ENCODE measurements at regions not wholly inside any gene's neighbourhood (a gene's known extent, or its start where the extent isn't known, plus 50 kb on each side); places are given as distances from the start of the nearest gene placed in this dataset.

DNA sequence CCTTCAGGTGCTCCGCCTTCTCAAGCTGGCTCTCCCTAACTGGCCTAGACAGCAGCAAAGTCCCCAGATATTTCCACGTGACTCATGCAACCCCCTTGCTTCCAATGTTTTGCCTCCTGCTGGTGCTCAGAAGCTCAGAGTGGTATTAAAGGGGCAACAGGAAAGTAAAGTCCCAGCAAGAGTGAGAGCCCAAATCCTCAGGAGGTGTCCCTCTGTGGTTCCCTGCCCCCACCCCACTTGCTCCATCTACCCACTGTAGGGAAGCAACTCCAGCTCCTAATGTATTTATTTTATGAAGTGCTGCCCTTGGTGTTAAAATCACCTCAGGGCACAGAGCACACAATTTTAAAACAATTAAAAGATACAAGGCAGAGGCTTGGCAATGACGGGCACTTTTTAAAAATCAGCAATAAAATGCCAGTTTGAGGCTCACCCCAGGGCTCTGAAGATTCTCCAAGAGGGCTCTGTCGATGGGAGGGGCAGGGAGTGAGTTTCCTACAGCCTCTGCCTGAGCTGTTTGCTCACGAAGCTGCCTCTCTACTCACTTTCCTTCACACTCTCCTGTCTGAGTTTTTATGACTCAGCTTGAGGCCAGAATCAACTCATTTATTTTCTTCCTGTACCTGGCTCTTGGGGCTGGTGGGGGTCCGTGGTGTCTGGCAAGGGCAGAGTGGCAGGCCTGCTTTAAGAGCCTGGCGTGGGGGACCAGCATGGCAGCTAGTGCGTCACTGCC is 81.9 kb upstream of the MAX start:
- H3K27me3 ChIP-seq (ENCODE audit: control insufficient read depth in 2 of 2, insufficient read depth in 2 of 2, low read length in 2 of 2): peaks cover 0 to 2% of the 10 kb centered on the region in 2 donors
- no peak overlapping the region for H3K27ac ChIP-seq (ENCODE audit: low read depth in 2 of 2, low read length in 2 of 2)
- H3K36me3 ChIP-seq (ENCODE audit: control insufficient read depth in 2 of 2, insufficient read depth in 2 of 2, low read length in 2 of 2): no peaks in the 10 kb centered on the region
- no peaks in the 10 kb centered on the region for H3K9me3 ChIP-seq (ENCODE audit: control insufficient read depth in 2 of 2, low read length in 2 of 2)
- H3K4me3 ChIP-seq (ENCODE audit: low read length in 2 of 2): no peak overlapping the region
- no peak overlapping the region for H3K9ac ChIP-seq (ENCODE audit: low read depth in 1 of 2, low read length in 2 of 2)
- peaks cover 0 to 4% of the 10 kb centered on the region in 2 donors for H3K4me1 ChIP-seq (ENCODE audit: control insufficient read depth in 2 of 2, insufficient read depth in 2 of 2, low read length in 2 of 2)

DNA sequence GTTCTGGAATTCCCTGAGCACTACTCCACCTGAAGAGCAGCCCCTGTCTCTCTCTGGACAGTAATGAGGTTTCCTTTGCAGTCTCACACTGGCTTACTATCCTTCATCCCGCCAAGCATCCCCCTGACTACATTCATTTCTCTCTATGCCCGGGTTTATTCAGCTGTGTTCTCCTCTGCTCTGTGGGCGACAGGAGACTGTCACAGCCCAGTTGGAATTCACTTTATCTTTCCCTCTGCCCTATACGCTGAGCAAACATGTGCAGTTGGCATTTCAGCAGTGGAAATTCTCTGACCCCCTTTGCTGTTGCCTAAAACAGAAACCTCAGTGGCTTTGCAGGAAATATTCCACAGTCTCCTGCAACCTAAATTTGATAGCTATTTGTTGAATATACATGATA is 83.5 kb upstream of the MAX start:
- Histone ChIP-seq H3K4me3 (ENCODE audit: low read length in 2 of 2) (no peak overlapping the region), H3K27ac (ENCODE audit: low read depth in 2 of 2, low read length in 2 of 2) (no peak overlapping the region), H3K27me3 (ENCODE audit: control insufficient read depth in 2 of 2, insufficient read depth in 2 of 2, low read length in 2 of 2) (peaks cover 0 to 2% of the 10 kb centered on the region in 2 donors), H3K36me3 (ENCODE audit: control insufficient read depth in 2 of 2, insufficient read depth in 2 of 2, low read length in 2 of 2) (no peaks in the 10 kb centered on the region), H3K9me3 (ENCODE audit: control insufficient read depth in 2 of 2, low read length in 2 of 2) (no peaks in the 10 kb centered on the region), H3K4me1 (ENCODE audit: control insufficient read depth in 2 of 2, insufficient read depth in 2 of 2, low read length in 2 of 2) (peaks cover 0 to 4% of the 10 kb centered on the region in 2 donors), H3K9ac (ENCODE audit: low read depth in 1 of 2, low read length in 2 of 2) (no peak overlapping the region)

DNA sequence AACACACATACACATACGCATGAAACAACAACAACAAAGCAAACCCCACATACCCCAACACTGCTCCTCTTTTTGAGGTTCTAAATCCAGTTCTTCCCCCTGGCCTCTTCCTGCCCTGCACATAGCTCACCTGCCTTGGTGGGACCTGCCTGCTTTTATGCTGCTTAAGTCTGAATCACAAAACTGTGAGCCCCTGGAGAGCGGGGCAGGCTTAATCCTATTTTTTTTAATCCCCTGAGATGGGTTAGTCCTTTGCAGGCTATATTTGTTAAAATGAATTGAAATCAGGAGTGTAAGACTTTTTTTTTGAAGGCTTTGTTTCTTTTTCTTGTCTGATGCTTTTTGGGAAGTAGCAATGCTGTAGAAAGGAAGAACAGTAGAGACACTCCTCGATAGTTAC is 84.6 kb upstream of the MAX start:
- Histone ChIP-seq H3K9ac (ENCODE audit: low read depth in 1 of 2, low read length in 2 of 2) (no peak overlapping the region), H3K4me1 (ENCODE audit: control insufficient read depth in 2 of 2, insufficient read depth in 2 of 2, low read length in 2 of 2) (peaks cover 0 to 4% of the 10 kb centered on the region in 2 donors), H3K27ac (ENCODE audit: low read depth in 2 of 2, low read length in 2 of 2) (no peak overlapping the region), H3K27me3 (ENCODE audit: control insufficient read depth in 2 of 2, insufficient read depth in 2 of 2, low read length in 2 of 2) (peaks cover 0 to 2% of the 10 kb centered on the region in 2 donors), H3K9me3 (ENCODE audit: control insufficient read depth in 2 of 2, low read length in 2 of 2) (no peaks in the 10 kb centered on the region), H3K4me3 (ENCODE audit: low read length in 2 of 2) (no peak overlapping the region), H3K36me3 (ENCODE audit: control insufficient read depth in 2 of 2, insufficient read depth in 2 of 2, low read length in 2 of 2) (no peaks in the 10 kb centered on the region)

DNA sequence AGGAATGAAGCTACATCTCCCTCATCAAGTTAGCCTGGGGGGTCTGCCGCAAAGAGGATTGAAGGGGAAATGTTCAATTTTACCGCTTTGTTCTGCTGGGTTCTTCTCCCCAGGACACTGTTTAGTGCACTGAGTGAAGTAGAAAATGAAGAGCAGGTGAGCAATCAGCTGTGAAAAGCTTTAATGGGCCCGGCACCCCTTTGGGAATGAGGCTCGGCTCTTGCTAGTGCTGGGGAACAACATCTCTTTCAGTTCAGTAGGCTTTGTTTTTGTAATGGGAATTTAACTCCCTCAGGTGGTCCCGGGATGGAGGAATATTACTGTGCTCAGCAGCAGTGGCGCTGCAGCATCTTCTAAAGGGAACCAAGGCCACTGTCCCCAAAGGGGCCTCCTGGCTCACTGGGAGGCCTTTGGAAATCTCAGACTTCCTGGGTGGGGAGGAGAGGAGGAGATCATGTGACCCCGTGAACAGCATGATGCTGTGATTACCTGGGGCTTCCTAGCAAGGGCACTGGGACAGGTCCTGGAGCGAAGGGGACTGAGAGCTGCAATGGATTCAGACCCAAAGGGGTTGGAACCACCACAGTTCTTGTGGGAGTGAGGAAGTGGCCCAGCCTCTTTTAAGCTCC is 85.2 kb upstream of the MAX start:
- H3K27ac ChIP-seq (ENCODE audit: low read depth in 2 of 2, low read length in 2 of 2): no peak overlapping the region
- H3K4me3 ChIP-seq (ENCODE audit: low read length in 2 of 2): no peak overlapping the region
- peaks cover 0 to 4% of the 10 kb centered on the region in 2 donors for H3K4me1 ChIP-seq (ENCODE audit: control insufficient read depth in 2 of 2, insufficient read depth in 2 of 2, low read length in 2 of 2)
- H3K27me3 ChIP-seq (ENCODE audit: control insufficient read depth in 2 of 2, insufficient read depth in 2 of 2, low read length in 2 of 2): peaks cover 0 to 2% of the 10 kb centered on the region in 2 donors
- H3K9ac ChIP-seq (ENCODE audit: low read depth in 1 of 2, low read length in 2 of 2): no peak overlapping the region
- H3K36me3 ChIP-seq (ENCODE audit: control insufficient read depth in 2 of 2, insufficient read depth in 2 of 2, low read length in 2 of 2): no peaks in the 10 kb centered on the region
- H3K9me3 ChIP-seq (ENCODE audit: control insufficient read depth in 2 of 2, low read length in 2 of 2): no peaks in the 10 kb centered on the region

DNA sequence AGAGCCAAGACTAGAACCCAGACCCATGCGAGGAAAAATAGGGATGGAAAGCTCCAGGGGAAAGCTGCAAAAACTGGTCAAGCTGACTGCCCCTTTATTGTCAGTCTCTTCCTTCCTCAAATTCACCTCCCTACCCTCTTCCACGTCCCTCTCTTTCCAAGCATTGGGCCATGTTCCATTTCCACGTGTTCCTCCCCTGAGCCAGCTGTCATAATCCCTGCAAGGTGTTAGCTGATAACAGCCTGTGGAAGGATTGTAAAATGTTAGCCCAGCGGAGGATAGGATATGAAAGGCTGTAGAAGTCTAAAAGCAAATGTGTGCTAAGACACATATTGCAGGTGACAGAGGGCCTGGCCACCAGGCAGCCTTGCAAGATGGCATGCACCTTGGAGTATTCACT is 88.0 kb upstream of the MAX start:
- H3K36me3 ChIP-seq (ENCODE audit: control insufficient read depth in 2 of 2, insufficient read depth in 2 of 2, low read length in 2 of 2): no peaks in the 10 kb centered on the region
- H3K4me3 ChIP-seq (ENCODE audit: low read length in 2 of 2): no peak overlapping the region
- no peak overlapping the region for H3K27ac ChIP-seq (ENCODE audit: low read depth in 2 of 2, low read length in 2 of 2)
- H3K9ac ChIP-seq (ENCODE audit: low read depth in 1 of 2, low read length in 2 of 2): no peak overlapping the region
- peaks cover 0 to 2% of the 10 kb centered on the region in 2 donors for H3K27me3 ChIP-seq (ENCODE audit: control insufficient read depth in 2 of 2, insufficient read depth in 2 of 2, low read length in 2 of 2)
- H3K4me1 ChIP-seq (ENCODE audit: control insufficient read depth in 2 of 2, insufficient read depth in 2 of 2, low read length in 2 of 2): no peaks in the 10 kb centered on the region
- no peaks in the 10 kb centered on the region for H3K9me3 ChIP-seq (ENCODE audit: control insufficient read depth in 2 of 2, low read length in 2 of 2)

DNA sequence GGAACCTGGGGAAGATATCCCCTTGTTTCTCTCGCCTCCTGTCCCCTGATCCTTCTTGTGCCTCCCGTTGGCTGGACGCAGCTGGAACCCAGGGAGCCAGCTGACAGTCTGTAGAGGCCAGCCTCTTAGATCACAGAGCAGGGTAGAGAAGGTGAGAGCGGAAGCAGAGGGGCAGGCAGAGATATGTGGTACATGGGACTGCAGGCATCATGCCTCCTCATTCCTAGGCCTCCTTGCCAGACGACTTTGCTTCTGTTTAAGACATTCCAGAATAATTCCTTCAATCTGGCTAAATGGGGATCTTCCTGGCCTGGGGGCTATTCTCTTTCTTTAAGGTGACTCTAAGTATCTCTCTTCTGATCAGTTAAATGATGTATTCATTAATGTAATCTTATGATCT is 89.4 kb upstream of the MAX start:
- no peaks in the 10 kb centered on the region for H3K4me1 ChIP-seq (ENCODE audit: control insufficient read depth in 2 of 2, insufficient read depth in 2 of 2, low read length in 2 of 2)
- no peak overlapping the region for H3K9ac ChIP-seq (ENCODE audit: low read depth in 1 of 2, low read length in 2 of 2)
- H3K9me3 ChIP-seq (ENCODE audit: control insufficient read depth in 2 of 2, low read length in 2 of 2): no peaks in the 10 kb centered on the region
- no peaks in the 10 kb centered on the region for H3K27me3 ChIP-seq (ENCODE audit: control insufficient read depth in 2 of 2, insufficient read depth in 2 of 2, low read length in 2 of 2)
- H3K4me3 ChIP-seq (ENCODE audit: low read length in 2 of 2): no peak overlapping the region
- H3K27ac ChIP-seq (ENCODE audit: low read depth in 2 of 2, low read length in 2 of 2): no peak overlapping the region
- H3K36me3 ChIP-seq (ENCODE audit: control insufficient read depth in 2 of 2, insufficient read depth in 2 of 2, low read length in 2 of 2): no peaks in the 10 kb centered on the region

DNA sequence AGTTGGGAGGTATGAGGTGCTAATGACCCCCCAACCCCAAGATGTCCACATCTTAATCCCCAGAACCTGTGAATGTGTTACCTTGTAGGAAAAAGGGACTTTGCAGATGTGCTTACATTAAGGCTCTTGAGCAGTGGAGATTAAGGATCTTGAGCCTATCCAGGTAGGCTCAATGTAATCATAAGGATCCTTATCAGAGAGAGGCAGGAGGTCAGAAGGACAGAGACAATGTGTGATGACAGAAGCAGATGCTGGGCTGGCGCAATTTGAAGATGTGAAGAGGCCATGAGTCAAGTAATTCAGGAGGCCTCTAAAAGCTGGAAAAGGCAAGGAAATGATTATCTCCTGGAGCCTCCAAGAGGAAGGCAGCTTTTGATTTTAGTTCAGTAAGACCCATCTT is 90.4 kb upstream of the MAX start:
- no peak overlapping the region for H3K4me3 ChIP-seq (ENCODE audit: low read length in 2 of 2)
- H3K36me3 ChIP-seq (ENCODE audit: control insufficient read depth in 2 of 2, insufficient read depth in 2 of 2, low read length in 2 of 2): no peaks in the 10 kb centered on the region
- H3K27ac ChIP-seq (ENCODE audit: low read depth in 2 of 2, low read length in 2 of 2): no peak overlapping the region
- no peak overlapping the region for H3K9ac ChIP-seq (ENCODE audit: low read depth in 1 of 2, low read length in 2 of 2)
- H3K4me1 ChIP-seq (ENCODE audit: control insufficient read depth in 2 of 2, insufficient read depth in 2 of 2, low read length in 2 of 2): no peaks in the 10 kb centered on the region
- H3K9me3 ChIP-seq (ENCODE audit: control insufficient read depth in 2 of 2, low read length in 2 of 2): no peaks in the 10 kb centered on the region
- H3K27me3 ChIP-seq (ENCODE audit: control insufficient read depth in 2 of 2, insufficient read depth in 2 of 2, low read length in 2 of 2): no peaks in the 10 kb centered on the region

DNA sequence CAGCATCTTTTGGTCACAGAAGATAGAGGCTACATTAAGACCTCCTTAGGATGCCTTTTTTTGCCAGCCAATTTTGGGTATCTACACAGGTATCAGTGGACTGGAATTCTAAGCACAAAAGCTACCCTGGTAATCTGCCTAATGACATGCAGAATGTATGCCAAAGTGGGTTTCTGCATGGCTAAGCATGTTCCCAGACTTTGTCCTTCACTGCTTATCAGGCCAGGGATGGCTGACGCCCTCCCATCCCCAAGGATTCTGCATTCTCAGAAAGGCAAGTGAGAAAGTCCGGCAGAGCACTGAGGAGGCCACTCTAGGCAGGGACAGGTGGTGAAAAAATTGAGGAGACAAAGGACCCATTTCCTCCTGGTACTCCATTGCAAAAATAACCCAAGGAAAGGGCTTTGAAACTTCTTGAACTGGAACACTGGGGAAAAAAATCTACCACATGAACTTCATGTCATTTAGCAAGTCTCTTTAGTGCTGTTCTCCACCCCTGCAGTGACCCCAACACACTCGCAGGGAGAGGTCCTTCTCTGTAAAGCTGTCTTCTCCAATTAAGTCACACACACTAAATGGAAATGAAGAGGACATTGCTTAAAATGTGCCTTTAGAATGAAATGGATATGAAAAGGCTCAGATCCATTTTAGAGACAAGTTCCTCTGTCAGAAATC is 91.7 kb upstream of the MAX start:
- Histone ChIP-seq H3K9ac (ENCODE audit: low read depth in 1 of 2, low read length in 2 of 2) (no peak overlapping the region), H3K4me1 (ENCODE audit: control insufficient read depth in 2 of 2, insufficient read depth in 2 of 2, low read length in 2 of 2) (no peaks in the 10 kb centered on the region), H3K27ac (ENCODE audit: low read depth in 2 of 2, low read length in 2 of 2) (no peak overlapping the region), H3K27me3 (ENCODE audit: control insufficient read depth in 2 of 2, insufficient read depth in 2 of 2, low read length in 2 of 2) (no peaks in the 10 kb centered on the region), H3K36me3 (ENCODE audit: control insufficient read depth in 2 of 2, insufficient read depth in 2 of 2, low read length in 2 of 2) (no peaks in the 10 kb centered on the region), H3K9me3 (ENCODE audit: control insufficient read depth in 2 of 2, low read length in 2 of 2) (no peaks in the 10 kb centered on the region), H3K4me3 (ENCODE audit: low read length in 2 of 2) (no peak overlapping the region)

DNA sequence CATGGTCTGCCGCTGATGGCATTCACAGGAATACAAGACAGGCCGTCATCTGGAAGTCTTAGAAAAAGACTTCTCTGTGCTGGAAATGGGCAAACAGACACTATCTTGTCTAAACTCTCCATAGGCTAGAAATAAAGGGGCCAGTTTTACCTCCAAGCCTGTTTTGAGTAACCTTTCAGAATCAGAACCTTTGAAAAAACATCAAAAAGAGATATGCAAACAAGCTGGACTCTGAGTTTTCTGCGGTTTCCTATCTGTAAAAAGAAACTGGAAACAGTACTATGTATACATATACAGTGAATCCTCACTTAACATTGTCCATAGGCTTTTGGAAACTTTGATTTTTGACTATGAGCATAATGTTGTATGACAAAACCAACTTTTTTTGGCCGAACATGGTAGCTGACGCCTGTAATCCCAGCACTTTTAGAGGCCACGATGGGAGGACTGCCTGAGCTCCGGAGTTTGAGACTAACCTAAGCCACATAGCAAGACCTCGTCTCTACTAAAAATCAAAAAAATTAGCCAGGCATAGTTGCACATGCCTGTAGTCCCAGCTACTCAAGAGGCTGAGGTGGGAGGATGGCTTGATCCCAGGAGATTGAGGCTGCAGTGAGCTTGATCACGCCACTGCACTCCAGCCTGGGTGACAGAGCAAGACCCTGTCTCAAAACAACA is 92.9 kb upstream of the MAX start:
- H3K4me3 ChIP-seq (ENCODE audit: low read length in 2 of 2): no peak overlapping the region
- no peak overlapping the region for H3K9ac ChIP-seq (ENCODE audit: low read depth in 1 of 2, low read length in 2 of 2)
- H3K36me3 ChIP-seq (ENCODE audit: control insufficient read depth in 2 of 2, insufficient read depth in 2 of 2, low read length in 2 of 2): no peaks in the 10 kb centered on the region
- no peak overlapping the region for H3K27ac ChIP-seq (ENCODE audit: low read depth in 2 of 2, low read length in 2 of 2)
- no peaks in the 10 kb centered on the region for H3K9me3 ChIP-seq (ENCODE audit: control insufficient read depth in 2 of 2, low read length in 2 of 2)
- no peaks in the 10 kb centered on the region for H3K4me1 ChIP-seq (ENCODE audit: control insufficient read depth in 2 of 2, insufficient read depth in 2 of 2, low read length in 2 of 2)
- no peaks in the 10 kb centered on the region for H3K27me3 ChIP-seq (ENCODE audit: control insufficient read depth in 2 of 2, insufficient read depth in 2 of 2, low read length in 2 of 2)

DNA sequence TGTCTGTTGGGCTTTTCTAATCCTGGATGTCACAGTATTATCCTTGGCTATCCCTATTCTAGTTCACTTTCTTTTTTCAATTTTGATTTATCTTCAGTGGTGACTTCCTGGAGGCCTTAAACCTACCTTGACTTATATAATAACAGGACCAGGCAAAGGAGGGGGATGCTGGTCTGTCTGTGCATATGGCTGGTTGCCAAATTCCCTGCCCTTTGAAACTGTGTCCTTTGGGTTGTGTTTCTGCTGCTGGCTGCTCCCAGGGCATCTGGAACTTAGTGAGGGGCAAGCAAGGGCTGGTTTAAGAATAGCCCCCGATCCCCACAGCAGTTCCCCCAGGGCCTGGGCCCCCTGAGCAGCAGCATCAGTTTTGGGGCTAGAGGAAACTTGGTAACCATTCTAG is 96.0 kb upstream of the MAX start:
- Histone ChIP-seq H3K9me3 (ENCODE audit: control insufficient read depth in 2 of 2, low read length in 2 of 2) (no peaks in the 10 kb centered on the region), H3K27me3 (ENCODE audit: control insufficient read depth in 2 of 2, insufficient read depth in 2 of 2, low read length in 2 of 2) (no peaks in the 10 kb centered on the region), H3K27ac (ENCODE audit: low read depth in 2 of 2, low read length in 2 of 2) (no peak overlapping the region)

More for the DNA sequence above, 96.0 kb upstream of the MAX start:
- Histone ChIP-seq H3K4me3 (ENCODE audit: low read length in 2 of 2) (no peak overlapping the region), H3K4me1 (ENCODE audit: control insufficient read depth in 2 of 2, insufficient read depth in 2 of 2, low read length in 2 of 2) (no peaks in the 10 kb centered on the region), H3K9ac (ENCODE audit: low read depth in 1 of 2, low read length in 2 of 2) (no peak overlapping the region), H3K36me3 (ENCODE audit: control insufficient read depth in 2 of 2, insufficient read depth in 2 of 2, low read length in 2 of 2) (no peaks in the 10 kb centered on the region)
